HepG2 (cell line): ENCODE measurements at regions not wholly inside any gene's neighbourhood (a gene's known extent, or its start where the extent isn't known, plus 50 kb on each side); places are given as distances from the start of the nearest gene placed in this dataset.

Experiments
- ATAC-seq: fragments of 200-7000 bp; cut with Tn5 transposase; 3 replicates; pipeline ENCODE4 v1.9.1; 2020; ENCODE audit warnings: mild to moderate bottlenecking, moderate library complexity
- BruUV-seq: library from RNA; stranded (reverse); fragments of 400-500 nt; replicated peaks from 2 replicates; lab custom pipeline; 2021; lab: Mats Ljungman, UMichigan
- CTCF ChIA-PET: fragments of 300-600 bp; formaldehyde crosslinking; extraction: SDS; loops from one replicate; lab custom pipeline; 2021; ENCODE audit warnings: low total read pairs, inconsistent platforms, low intra/inter-chr PET ratio; lab: Yijun Ruan, JAX
- POLR2A ChIA-PET: fragments of 350-600 bp; sonication (Branson Sonifier 250); formaldehyde crosslinking; loops from one replicate; lab custom pipeline; 2020; ENCODE audit warnings: antibody characterized with exemption, inconsistent platforms; lab: Yijun Ruan, JAX
- DNase-seq: peaks from one replicate; pipeline ENCODE4 v3.0.0-alpha.2; 2015; ENCODE audit warnings: low spot score
- FAIRE-seq: peaks from 3 replicates; lab custom pipeline; 2011; peaks lifted over from hg19 to GRCh38; lab: Jason Lieb, UNC
- H2AFZ ChIP-seq: one replicate; pipeline ENCODE4 v1.6.1; 2011; ENCODE audit warnings: low read length, inconsistent platforms
- H3K27ac ChIP-seq: fragments of 300-600 bp; 3 replicates; pipeline ENCODE4 v1.8.0; 2011; ENCODE audit warnings: mixed run types, mild to moderate bottlenecking, mixed read lengths, low read length, inconsistent platforms; ENCODE audit not compliant: insufficient read depth; ENCODE audit errors: extremely low read length
- H3K27me3 ChIP-seq, 2 experiments: fragments of 200-600 bp in 1 of 2; 2 replicates in 1 of 2; 3 replicates in 1 of 2; pipeline versions ENCODE4 v1.6.0 to v1.8.0; 2011; ENCODE audit warnings: low read length in 2 of 2, mild to moderate bottlenecking in 2 of 2, moderate library complexity in 2 of 2, inconsistent platforms in 1 of 2; ENCODE audit not compliant: insufficient read depth in 2 of 2, control insufficient read depth in 1 of 2
- H3K36me3 ChIP-seq, 2 experiments: fragments of 200-600 bp in 1 of 2; replicated peaks in 1 of 2; 2 replicates in 1 of 2; 3 replicates in 1 of 2; pipeline versions ENCODE4 v1.5.1 to v1.8.0; 2011; ENCODE audit warnings: low read length in 2 of 2, inconsistent platforms in 1 of 2; ENCODE audit not compliant: insufficient read depth in 2 of 2, control insufficient read depth in 1 of 2
- H3K4me1 ChIP-seq: 2 replicates; pipeline ENCODE4 v1.5.1; 2012; ENCODE audit warnings: low read length, inconsistent platforms; ENCODE audit not compliant: insufficient read depth
- H3K4me2 ChIP-seq: 2 replicates; pipeline ENCODE4 v1.6.0; 2011; ENCODE audit warnings: low read depth, low read length, inconsistent platforms
- H3K4me3 ChIP-seq, 3 experiments: fragments of 200-600 bp in 1 of 3; sonication (generic), shearing (Covaris generic) in 1 of 3; replicated peaks in 1 of 3; 2 replicates each; pipeline ENCODE4 v1.5.1; 2011 to 2016; ENCODE audit warnings: low read length in 3 of 3, inconsistent platforms in 2 of 3, low read depth in 2 of 3, mild to moderate bottlenecking in 2 of 3, control low read depth in 1 of 3, mixed read lengths in 1 of 3; ENCODE audit not compliant: insufficient read depth in 1 of 3
- H3K79me2 ChIP-seq: one replicate; pipeline ENCODE4 v1.6.1; 2011; ENCODE audit warnings: low read length, inconsistent platforms; ENCODE audit not compliant: insufficient read depth
- H3K9ac ChIP-seq: 2 replicates; pipeline ENCODE4 v1.6.0; 2011; ENCODE audit warnings: mild to moderate bottlenecking, low read depth, low read length, inconsistent platforms; ENCODE audit not compliant: insufficient read depth
- H3K9me3 ChIP-seq: 2 replicates; pipeline ENCODE4 v1.5.1; 2012; ENCODE audit warnings: mild to moderate bottlenecking, low read length
- H4K20me1 ChIP-seq: 2 replicates; pipeline ENCODE4 v1.6.0; 2011; ENCODE audit warnings: inconsistent platforms, mild to moderate bottlenecking, low read length, moderate library complexity; ENCODE audit not compliant: insufficient read depth
- FOXM1 ChIP-seq: sonication (generic); formaldehyde crosslinking; IDR thresholded peaks from 2 replicates; pipeline ENCODE4 v1.5.0; 2020; ENCODE audit warnings: missing genetic modification reagents
- TAF1 ChIP-seq: sonication (generic); formaldehyde crosslinking; IDR thresholded peaks from 2 replicates; pipeline ENCODE4 v1.4.0; 2020; ENCODE audit warnings: missing genetic modification reagents
- TRIM22 ChIP-seq: fragments of 450-650 bp; IDR thresholded peaks from 2 replicates; pipeline ENCODE4 v1.6.1; 2017
- ZFP41 ChIP-seq: sonication (generic); formaldehyde crosslinking; IDR thresholded peaks from 2 replicates; pipeline ENCODE4 v1.4.0; 2020; ENCODE audit warnings: mild to moderate bottlenecking, missing genetic modification reagents, borderline replicate concordance
- ZNF552 ChIP-seq: sonication (generic); formaldehyde crosslinking; IDR thresholded peaks from 2 replicates; pipeline ENCODE4 v1.9.0; 2022; ENCODE audit warnings: missing genetic modification reagents, mild to moderate bottlenecking, borderline replicate concordance
- WGBS: methylation state at CpG from one replicate; pipeline ENCODE4 v1.1.6; 2017; ENCODE audit warnings: low lambda C conversion rate; 5-methylcytosine and 5-hydroxymethylcytosine counted together
- in situ Hi-C: cut with HindIII; loops from 2 replicates; pipeline ENCODE4 v1.10.0; 2017; ENCODE audit warnings: low pct_unique_long_range_greater_than_20kb; ENCODE audit not compliant: extremely low pct_ligation_motif_present
- intact Hi-C: fragments of 100-400 bp; cut with micrococcal nuclease; formaldehyde crosslinking; loops from one replicate; pipeline ENCODE4 v1.10.0; 2022; ENCODE audit not compliant: unreplicated experiment
- TF ChIP-seq, protein P1 (sequence below): sonication (generic); formaldehyde crosslinking; IDR thresholded peaks from 2 replicates; pipeline ENCODE4 v1.4.0; 2020; ENCODE audit warnings: missing genetic modification reagents
- TF ChIP-seq, protein P2 (sequence below): sonication (generic); formaldehyde crosslinking; IDR thresholded peaks from 2 replicates; pipeline ENCODE4 v1.4.0; 2020; ENCODE audit warnings: missing genetic modification reagents, borderline replicate concordance
- TF ChIP-seq, protein P3 (sequence below): sonication (generic); formaldehyde crosslinking; IDR thresholded peaks from 2 replicates; pipeline ENCODE4 v1.9.0; 2021; ENCODE audit warnings: mild to moderate bottlenecking, missing genetic modification reagents

DNA sequence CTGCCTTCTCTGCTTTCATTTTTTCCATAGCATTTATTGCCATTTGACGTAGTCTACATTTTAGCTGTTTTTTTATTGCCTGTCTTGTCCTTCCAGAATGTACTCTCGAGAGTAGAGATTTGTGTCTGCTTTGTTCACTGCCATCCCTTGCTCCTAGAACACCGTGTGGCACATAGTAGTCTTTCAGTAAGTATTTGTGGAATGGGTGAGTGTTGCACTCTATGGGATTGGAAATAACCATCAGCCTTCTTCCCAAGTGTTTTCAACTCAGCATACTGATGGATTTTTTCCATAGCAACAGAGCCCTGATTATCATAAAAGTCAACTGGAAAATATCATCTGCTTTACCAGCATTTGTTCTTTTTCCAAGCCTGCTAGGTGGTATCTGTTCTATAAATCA lies 462.6 kb downstream of the ENC1 start (continued):
- TF ChIP-seq, protein P1, sequence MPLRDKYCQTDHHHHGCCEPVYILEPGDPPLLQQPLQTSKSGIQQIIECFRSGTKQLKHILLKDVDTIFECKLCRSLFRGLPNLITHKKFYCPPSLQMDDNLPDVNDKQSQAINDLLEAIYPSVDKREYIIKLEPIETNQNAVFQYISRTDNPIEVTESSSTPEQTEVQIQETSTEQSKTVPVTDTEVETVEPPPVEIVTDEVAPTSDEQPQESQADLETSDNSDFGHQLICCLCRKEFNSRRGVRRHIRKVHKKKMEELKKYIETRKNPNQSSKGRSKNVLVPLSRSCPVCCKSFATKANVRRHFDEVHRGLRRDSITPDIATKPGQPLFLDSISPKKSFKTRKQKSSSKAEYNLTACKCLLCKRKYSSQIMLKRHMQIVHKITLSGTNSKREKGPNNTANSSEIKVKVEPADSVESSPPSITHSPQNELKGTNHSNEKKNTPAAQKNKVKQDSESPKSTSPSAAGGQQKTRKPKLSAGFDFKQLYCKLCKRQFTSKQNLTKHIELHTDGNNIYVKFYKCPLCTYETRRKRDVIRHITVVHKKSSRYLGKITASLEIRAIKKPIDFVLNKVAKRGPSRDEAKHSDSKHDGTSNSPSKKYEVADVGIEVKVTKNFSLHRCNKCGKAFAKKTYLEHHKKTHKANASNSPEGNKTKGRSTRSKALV = no peak

DNA sequence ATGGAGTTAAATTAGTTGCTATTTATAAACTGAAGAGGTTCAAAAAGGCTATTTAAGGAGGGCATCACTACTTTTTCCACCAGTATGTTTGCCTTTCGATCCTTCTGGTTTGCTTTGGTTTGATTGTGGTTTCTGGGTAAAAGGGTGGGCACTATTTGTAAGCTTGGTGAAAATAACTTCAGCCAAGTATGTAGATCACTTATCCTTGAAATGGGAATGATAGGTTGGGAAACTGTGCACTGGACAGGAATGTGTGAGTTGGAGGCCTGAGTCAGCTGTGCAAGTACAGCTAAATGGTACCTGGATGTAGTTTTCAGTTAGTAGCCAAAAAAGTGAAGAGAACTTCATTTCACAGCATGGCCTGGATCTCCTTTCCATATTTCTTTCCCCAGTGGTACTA lies 466.2 kb downstream of the ENC1 start:
- no peak overlapping the region for H3K27ac ChIP-seq
- no peak overlapping the region for H3K9ac ChIP-seq
- DNase-seq (no peak), FAIRE-seq (no peak), ATAC-seq (no peak)
- no peak overlapping the region for H2AFZ ChIP-seq
- WGBS = 41% methylated on average over 1 of the region's 1 CpG
- H3K9me3 ChIP-seq = no peaks in the 10 kb centered on the region
- in situ Hi-C loops (no loop called here), intact Hi-C loops (no loop called here)
- POLR2A ChIA-PET = no interaction called here
- no peaks in the 10 kb centered on the region for H4K20me1 ChIP-seq
- H3K4me1 ChIP-seq = peaks cover 15% of the 10 kb centered on the region
- no peaks in the 10 kb centered on the region for H3K79me2 ChIP-seq
- no peak overlapping the region for H3K4me2 ChIP-seq
- no TSS peak for BruUV-seq
- CTCF ChIA-PET = no interaction called here
- peaks cover 1 to 8% of the 10 kb centered on the region in 2 experiments; a peak in 2 of 5 replicates for H3K27me3 ChIP-seq
- H3K4me3 ChIP-seq = no peak overlapping the region
- H3K36me3 ChIP-seq = no peaks in the 10 kb centered on the region
- TF ChIP-seq, protein P2, sequence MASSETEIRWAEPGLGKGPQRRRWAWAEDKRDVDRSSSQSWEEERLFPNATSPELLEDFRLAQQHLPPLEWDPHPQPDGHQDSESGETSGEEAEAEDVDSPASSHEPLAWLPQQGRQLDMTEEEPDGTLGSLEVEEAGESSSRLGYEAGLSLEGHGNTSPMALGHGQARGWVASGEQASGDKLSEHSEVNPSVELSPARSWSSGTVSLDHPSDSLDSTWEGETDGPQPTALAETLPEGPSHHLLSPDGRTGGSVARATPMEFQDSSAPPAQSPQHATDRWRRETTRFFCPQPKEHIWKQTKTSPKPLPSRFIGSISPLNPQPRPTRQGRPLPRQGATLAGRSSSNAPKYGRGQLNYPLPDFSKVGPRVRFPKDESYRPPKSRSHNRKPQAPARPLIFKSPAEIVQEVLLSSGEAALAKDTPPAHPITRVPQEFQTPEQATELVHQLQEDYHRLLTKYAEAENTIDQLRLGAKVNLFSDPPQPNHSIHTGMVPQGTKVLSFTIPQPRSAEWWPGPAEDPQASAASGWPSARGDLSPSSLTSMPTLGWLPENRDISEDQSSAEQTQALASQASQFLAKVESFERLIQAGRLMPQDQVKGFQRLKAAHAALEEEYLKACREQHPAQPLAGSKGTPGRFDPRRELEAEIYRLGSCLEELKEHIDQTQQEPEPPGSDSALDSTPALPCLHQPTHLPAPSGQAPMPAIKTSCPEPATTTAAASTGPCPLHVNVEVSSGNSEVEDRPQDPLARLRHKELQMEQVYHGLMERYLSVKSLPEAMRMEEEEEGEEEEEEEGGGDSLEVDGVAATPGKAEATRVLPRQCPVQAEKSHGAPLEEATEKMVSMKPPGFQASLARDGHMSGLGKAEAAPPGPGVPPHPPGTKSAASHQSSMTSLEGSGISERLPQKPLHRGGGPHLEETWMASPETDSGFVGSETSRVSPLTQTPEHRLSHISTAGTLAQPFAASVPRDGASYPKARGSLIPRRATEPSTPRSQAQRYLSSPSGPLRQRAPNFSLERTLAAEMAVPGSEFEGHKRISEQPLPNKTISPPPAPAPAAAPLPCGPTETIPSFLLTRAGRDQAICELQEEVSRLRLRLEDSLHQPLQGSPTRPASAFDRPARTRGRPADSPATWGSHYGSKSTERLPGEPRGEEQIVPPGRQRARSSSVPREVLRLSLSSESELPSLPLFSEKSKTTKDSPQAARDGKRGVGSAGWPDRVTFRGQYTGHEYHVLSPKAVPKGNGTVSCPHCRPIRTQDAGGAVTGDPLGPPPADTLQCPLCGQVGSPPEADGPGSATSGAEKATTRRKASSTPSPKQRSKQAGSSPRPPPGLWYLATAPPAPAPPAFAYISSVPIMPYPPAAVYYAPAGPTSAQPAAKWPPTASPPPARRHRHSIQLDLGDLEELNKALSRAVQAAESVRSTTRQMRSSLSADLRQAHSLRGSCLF (CRISPR knock-in tag) = no peak
- no peak for TF ChIP-seq FOXM1 (CRISPR knock-in tag)
- TF ChIP-seq TAF1 (CRISPR knock-in tag) = no peak
- no peak for TF ChIP-seq ZNF552
- TF ChIP-seq TRIM22 = no peak
- no peak for TF ChIP-seq ZFP41 (CRISPR knock-in tag)
- TF ChIP-seq, protein P3, sequence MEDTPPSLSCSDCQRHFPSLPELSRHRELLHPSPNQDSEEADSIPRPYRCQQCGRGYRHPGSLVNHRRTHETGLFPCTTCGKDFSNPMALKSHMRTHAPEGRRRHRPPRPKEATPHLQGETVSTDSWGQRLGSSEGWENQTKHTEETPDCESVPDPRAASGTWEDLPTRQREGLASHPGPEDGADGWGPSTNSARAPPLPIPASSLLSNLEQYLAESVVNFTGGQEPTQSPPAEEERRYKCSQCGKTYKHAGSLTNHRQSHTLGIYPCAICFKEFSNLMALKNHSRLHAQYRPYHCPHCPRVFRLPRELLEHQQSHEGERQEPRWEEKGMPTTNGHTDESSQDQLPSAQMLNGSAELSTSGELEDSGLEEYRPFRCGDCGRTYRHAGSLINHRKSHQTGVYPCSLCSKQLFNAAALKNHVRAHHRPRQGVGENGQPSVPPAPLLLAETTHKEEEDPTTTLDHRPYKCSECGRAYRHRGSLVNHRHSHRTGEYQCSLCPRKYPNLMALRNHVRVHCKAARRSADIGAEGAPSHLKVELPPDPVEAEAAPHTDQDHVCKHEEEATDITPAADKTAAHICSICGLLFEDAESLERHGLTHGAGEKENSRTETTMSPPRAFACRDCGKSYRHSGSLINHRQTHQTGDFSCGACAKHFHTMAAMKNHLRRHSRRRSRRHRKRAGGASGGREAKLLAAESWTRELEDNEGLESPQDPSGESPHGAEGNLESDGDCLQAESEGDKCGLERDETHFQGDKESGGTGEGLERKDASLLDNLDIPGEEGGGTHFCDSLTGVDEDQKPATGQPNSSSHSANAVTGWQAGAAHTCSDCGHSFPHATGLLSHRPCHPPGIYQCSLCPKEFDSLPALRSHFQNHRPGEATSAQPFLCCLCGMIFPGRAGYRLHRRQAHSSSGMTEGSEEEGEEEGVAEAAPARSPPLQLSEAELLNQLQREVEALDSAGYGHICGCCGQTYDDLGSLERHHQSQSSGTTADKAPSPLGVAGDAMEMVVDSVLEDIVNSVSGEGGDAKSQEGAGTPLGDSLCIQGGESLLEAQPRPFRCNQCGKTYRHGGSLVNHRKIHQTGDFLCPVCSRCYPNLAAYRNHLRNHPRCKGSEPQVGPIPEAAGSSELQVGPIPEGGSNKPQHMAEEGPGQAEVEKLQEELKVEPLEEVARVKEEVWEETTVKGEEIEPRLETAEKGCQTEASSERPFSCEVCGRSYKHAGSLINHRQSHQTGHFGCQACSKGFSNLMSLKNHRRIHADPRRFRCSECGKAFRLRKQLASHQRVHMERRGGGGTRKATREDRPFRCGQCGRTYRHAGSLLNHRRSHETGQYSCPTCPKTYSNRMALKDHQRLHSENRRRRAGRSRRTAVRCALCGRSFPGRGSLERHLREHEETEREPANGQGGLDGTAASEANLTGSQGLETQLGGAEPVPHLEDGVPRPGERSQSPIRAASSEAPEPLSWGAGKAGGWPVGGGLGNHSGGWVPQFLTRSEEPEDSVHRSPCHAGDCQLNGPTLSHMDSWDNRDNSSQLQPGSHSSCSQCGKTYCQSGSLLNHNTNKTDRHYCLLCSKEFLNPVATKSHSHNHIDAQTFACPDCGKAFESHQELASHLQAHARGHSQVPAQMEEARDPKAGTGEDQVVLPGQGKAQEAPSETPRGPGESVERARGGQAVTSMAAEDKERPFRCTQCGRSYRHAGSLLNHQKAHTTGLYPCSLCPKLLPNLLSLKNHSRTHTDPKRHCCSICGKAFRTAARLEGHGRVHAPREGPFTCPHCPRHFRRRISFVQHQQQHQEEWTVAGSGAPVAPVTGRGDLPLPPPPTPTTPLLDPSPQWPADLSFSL = no peak
